NB4 (cell line): ENCODE measurements at regions not wholly inside any gene's neighbourhood (a gene's known extent, or its start where the extent isn't known, plus 50 kb on each side); places are given as distances from the start of the nearest gene placed in this dataset.
A peak's percentile ranks its signal among the peaks of the same experiment; 100 is the strongest.

Experiments
- DNase-seq: peaks from one replicate; pipeline ENCODE4 v3.0.0; 2010; ENCODE audit warnings: low read depth
- H3K4me3 ChIP-seq: one replicate; pipeline ENCODE4 v1.5.1; 2011; ENCODE audit warnings: mild to moderate bottlenecking, low read depth, low read length, moderate library complexity
- CTCF ChIP-seq: IDR thresholded peaks from one replicate; pipeline ENCODE4 v1.5.1; 2012; ENCODE audit warnings: low read depth, low read length
- MAX ChIP-seq: IDR thresholded peaks from 2 replicates; pipeline ENCODE4 v1.6.1; 2011; ENCODE audit warnings: low read depth, low read length
- MYC ChIP-seq: IDR thresholded peaks from 2 replicates; pipeline ENCODE4 v1.6.1; 2011; ENCODE audit warnings: low read depth, low read length
- POLR2A ChIP-seq: IDR thresholded peaks from 2 replicates; pipeline ENCODE4 v1.6.1; 2011; ENCODE audit warnings: mild to moderate bottlenecking; ENCODE audit not compliant: insufficient read length; ENCODE audit errors: extremely low read depth

GRCh38 chr7:101687791-101688182, 58.7 kb upstream of the MYL10 start:
- no peak overlapping the region for H3K4me3 ChIP-seq
- TF ChIP-seq POLR2A (no peak), MYC (no peak), MAX (no peak), CTCF (no peak)
- no peak for DNase-seq

- DNase-seq, result peak; percentile 90
- peak overlapping the region; percentile 34 for H3K4me3 ChIP-seq
- TF ChIP-seq MYC (peak; percentile 82), MAX (peak; percentile 71; the same call in 1 of the 2 replicates), CTCF (peak; percentile 93), POLR2A (no peak)
These were observed 59.2 kb upstream of the MYL10 start for GRCh38 chr7:101688183-101688831.

- DNase-seq, result no peak
- no peak for TF ChIP-seq CTCF
- no peak for TF ChIP-seq MAX
- no peak for TF ChIP-seq MYC
- no peak for TF ChIP-seq POLR2A
- H3K4me3 ChIP-seq, result no peak overlapping the region
These were observed 60.2 kb upstream of the MYL10 start for GRCh38 chr7:101688995-101689907.

GRCh38 chr7:101690061-101690460, 61.0 kb upstream of the MYL10 start:
- no peak overlapping the region for H3K4me3 ChIP-seq
- TF ChIP-seq POLR2A (no peak), CTCF (no peak), MAX (no peak), MYC (no peak)
- DNase-seq, result no peak

- no peak for DNase-seq
- TF ChIP-seq MAX (no peak), MYC (no peak)
- no peak overlapping the region for H3K4me3 ChIP-seq
These were observed 62.8 kb upstream of the MYL10 start for GRCh38 chr7:101691822-101692384.
